Liver (tissue), 3 donors: ENCODE measurements at regions not wholly inside any gene's neighbourhood (a gene's known extent, or its start where the extent isn't known, plus 50 kb on each side); places are given as distances from the start of the nearest gene placed in this dataset.

Experiments used
- CTCF ChIP-seq: fragments of 150-350 bp; IDR thresholded peaks from 2 replicates; pipeline ENCODE4 v1.5.1; 2017; ENCODE audit warnings: improper control_type of control experiment, low read depth, low read length; ENCODE audit not compliant: missing input control
- NR2F2 ChIP-seq: IDR thresholded peaks from 2 replicates; pipeline ENCODE4 v1.6.1; 2016; ENCODE audit warnings: antibody characterized with exemption
- REST ChIP-seq: IDR thresholded peaks from 2 replicates; pipeline ENCODE4 v1.6.1; 2016; ENCODE audit warnings: antibody characterized with exemption, mild to moderate bottlenecking
- SP1 ChIP-seq: IDR thresholded peaks from 2 replicates; pipeline ENCODE4 v1.6.1; 2018; ENCODE audit warnings: antibody characterized with exemption, mild to moderate bottlenecking
- TAF1 ChIP-seq: conservative IDR thresholded peaks from 2 replicates; pipeline ENCODE4 v1.6.1; 2016; ENCODE audit warnings: antibody characterized with exemption, mild to moderate bottlenecking
- donor health status: healthy.
- donor health status: healthy.

GRCh38 chr7:53518319-53518718, 482.9 kb downstream of the POM121L12 start:
- TF ChIP-seq CTCF (no peak), REST (no peak), TAF1 (no peak), NR2F2 (no peak), SP1 (no peak)
